GM23338 (cell line): ENCODE measurements at regions not wholly inside any gene's neighbourhood (a gene's known extent, or its start where the extent isn't known, plus 50 kb on each side); places are given as distances from the start of the nearest gene placed in this dataset.

Source experiments
- CREB1 ChIP-seq: fragments of 250-450 bp; sonication (Bioruptor Pico); IDR thresholded peaks from 2 replicates; pipeline ENCODE4 v1.5.0; 2020; ENCODE audit warnings: low read depth, mild to moderate bottlenecking, moderate library complexity
- EZH2 ChIP-seq: fragments of 200-600 bp; sonication (generic); IDR thresholded peaks from one replicate; pipeline ENCODE4 v1.8.0; 2017; ENCODE audit warnings: antibody characterized with exemption, mild to moderate bottlenecking, low read depth; ENCODE audit not compliant: unreplicated experiment
- EZH2phosphoT487 ChIP-seq: fragments of 200-600 bp; sonication (generic); IDR thresholded peaks from one replicate; pipeline ENCODE4 v1.8.1; 2018; ENCODE audit warnings: antibody characterized with exemption; ENCODE audit not compliant: unreplicated experiment
- JUNB ChIP-seq: IDR thresholded peaks from one replicate; pipeline ENCODE4 v1.6.1; 2016; ENCODE audit warnings: antibody characterized with exemption; ENCODE audit not compliant: unreplicated experiment
- NANOG ChIP-seq: IDR thresholded peaks from 2 replicates; pipeline ENCODE4 v1.6.1; 2016; ENCODE audit warnings: antibody characterized with exemption, borderline replicate concordance
- POLR2AphosphoS5 ChIP-seq: IDR thresholded peaks from 2 replicates; pipeline ENCODE4 v1.6.1; 2016; ENCODE audit warnings: antibody characterized with exemption, low read depth
- TF ChIP-seq, protein P1 (sequence below), 2 experiments: fragments of 200-600 bp in 1 of 2; sonication (generic) in 1 of 2; conservative IDR thresholded peaks; 2 replicates each; pipeline versions ENCODE4 v1.5.1 to v1.6.1; 2016 to 2017; ENCODE audit warnings: antibody characterized with exemption in 2 of 2, low read depth in 2 of 2, mild to moderate bottlenecking in 2 of 2, moderate library complexity in 1 of 2
- TF ChIP-seq, protein P2 (sequence below): IDR thresholded peaks from one replicate; pipeline ENCODE4 v1.6.1; 2018; ENCODE audit warnings: antibody characterized with exemption; ENCODE audit not compliant: unreplicated experiment

DNA sequence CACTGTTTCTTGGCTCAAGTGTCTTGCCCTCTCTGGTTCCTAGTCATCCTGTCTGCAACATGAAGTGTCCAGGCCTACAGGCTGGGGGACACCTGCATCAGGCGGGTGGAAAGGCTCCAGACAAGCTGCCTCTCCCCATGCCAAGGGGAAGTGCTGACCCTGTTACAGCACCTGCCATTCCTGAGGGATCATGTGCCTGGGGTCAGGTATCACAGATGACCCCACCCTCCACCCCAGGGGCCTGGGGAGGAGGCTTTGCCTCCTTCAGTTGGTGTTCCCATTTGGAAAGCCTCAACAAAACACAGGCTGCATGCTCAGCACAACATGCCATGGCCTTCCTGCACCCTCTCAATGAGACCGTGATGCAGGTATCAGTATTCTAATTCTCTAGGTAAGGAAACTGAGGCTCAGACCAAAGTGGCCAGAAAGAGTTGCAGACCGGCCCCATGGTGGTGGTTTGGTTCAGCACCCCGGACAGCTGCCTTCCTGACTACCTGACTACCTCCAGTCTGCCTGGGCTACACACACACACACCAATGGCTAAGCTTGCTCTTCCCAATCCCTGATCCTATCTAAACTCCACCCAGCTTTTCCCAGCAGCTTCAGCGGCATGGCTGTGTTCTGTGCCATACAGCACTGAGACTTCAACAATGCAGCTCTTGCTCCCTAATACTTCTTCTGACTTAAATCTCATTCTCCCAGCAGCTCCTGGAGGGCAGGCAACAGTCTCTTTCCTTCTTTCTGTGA is 69.7 kb upstream of the LINGO1 start:
- TF ChIP-seq, protein P1, sequence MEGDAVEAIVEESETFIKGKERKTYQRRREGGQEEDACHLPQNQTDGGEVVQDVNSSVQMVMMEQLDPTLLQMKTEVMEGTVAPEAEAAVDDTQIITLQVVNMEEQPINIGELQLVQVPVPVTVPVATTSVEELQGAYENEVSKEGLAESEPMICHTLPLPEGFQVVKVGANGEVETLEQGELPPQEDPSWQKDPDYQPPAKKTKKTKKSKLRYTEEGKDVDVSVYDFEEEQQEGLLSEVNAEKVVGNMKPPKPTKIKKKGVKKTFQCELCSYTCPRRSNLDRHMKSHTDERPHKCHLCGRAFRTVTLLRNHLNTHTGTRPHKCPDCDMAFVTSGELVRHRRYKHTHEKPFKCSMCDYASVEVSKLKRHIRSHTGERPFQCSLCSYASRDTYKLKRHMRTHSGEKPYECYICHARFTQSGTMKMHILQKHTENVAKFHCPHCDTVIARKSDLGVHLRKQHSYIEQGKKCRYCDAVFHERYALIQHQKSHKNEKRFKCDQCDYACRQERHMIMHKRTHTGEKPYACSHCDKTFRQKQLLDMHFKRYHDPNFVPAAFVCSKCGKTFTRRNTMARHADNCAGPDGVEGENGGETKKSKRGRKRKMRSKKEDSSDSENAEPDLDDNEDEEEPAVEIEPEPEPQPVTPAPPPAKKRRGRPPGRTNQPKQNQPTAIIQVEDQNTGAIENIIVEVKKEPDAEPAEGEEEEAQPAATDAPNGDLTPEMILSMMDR (conservative IDR thresholded peaks at IDR 0.05; ENCODE audit: low read depth in 2 of 2): no peak
- TF ChIP-seq EZH2 (no peak), CREB1 (CRISPR knock-in tag) (0 out of 2 replicates have a peak, but pooled peaks have one; percentile 14), POLR2AphosphoS5 (no peak), EZH2phosphoT487 (no peak), NANOG (no peak), JUNB (no peak)
- TF ChIP-seq, protein P2, sequence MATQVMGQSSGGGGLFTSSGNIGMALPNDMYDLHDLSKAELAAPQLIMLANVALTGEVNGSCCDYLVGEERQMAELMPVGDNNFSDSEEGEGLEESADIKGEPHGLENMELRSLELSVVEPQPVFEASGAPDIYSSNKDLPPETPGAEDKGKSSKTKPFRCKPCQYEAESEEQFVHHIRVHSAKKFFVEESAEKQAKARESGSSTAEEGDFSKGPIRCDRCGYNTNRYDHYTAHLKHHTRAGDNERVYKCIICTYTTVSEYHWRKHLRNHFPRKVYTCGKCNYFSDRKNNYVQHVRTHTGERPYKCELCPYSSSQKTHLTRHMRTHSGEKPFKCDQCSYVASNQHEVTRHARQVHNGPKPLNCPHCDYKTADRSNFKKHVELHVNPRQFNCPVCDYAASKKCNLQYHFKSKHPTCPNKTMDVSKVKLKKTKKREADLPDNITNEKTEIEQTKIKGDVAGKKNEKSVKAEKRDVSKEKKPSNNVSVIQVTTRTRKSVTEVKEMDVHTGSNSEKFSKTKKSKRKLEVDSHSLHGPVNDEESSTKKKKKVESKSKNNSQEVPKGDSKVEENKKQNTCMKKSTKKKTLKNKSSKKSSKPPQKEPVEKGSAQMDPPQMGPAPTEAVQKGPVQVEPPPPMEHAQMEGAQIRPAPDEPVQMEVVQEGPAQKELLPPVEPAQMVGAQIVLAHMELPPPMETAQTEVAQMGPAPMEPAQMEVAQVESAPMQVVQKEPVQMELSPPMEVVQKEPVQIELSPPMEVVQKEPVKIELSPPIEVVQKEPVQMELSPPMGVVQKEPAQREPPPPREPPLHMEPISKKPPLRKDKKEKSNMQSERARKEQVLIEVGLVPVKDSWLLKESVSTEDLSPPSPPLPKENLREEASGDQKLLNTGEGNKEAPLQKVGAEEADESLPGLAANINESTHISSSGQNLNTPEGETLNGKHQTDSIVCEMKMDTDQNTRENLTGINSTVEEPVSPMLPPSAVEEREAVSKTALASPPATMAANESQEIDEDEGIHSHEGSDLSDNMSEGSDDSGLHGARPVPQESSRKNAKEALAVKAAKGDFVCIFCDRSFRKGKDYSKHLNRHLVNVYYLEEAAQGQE: peak; percentile 94
